Neural crest cell (in vitro differentiated cells): ENCODE measurements at regions not wholly inside any gene's neighbourhood (a gene's known extent, or its start where the extent isn't known, plus 50 kb on each side); places are given as distances from the start of the nearest gene placed in this dataset.

Experiments used
- DNase-seq: peaks from one replicate; pipeline ENCODE4 v3.0.0; 2021; ENCODE audit warnings: low read depth, mixed read lengths, low spot score
- H3K27ac Mint-ChIP-seq: one replicate; pipeline ENCODE4 v1.8.0; 2021; ENCODE audit warnings: mild to moderate bottlenecking, mixed read lengths; ENCODE audit not compliant: unreplicated experiment
- H3K27me3 Mint-ChIP-seq: 2 replicates; pipeline ENCODE4 v1.8.0; 2021; ENCODE audit warnings: low read depth, mild to moderate bottlenecking, mixed read lengths
- H3K36me3 Mint-ChIP-seq: 2 replicates; pipeline ENCODE4 v1.8.0; 2021; ENCODE audit warnings: low read depth, mild to moderate bottlenecking, mixed read lengths
- H3K4me1 Mint-ChIP-seq: 2 replicates; pipeline ENCODE4 v1.8.0; 2021; ENCODE audit warnings: mixed read lengths
- H3K4me3 Mint-ChIP-seq: one replicate; pipeline ENCODE4 v1.8.0; 2021; ENCODE audit warnings: mild to moderate bottlenecking, mixed read lengths
- H3K9me3 Mint-ChIP-seq: 2 replicates; pipeline ENCODE4 v1.8.0; 2021; ENCODE audit warnings: mixed read lengths
- CTCF ChIP-seq: fragments of 200-600 bp; sonication (generic); conservative IDR thresholded peaks from 2 replicates; pipeline ENCODE4 v1.5.0; 2021; ENCODE audit warnings: antibody characterized with exemption, mild to moderate bottlenecking

GRCh38 chr5:89777758-89778157 lies 631.8 kb downstream of the CETN3 start:
- Mint-ChIP-seq H3K27ac (no peak overlapping the region), H3K27me3 (no peaks in the 10 kb centered on the region), H3K36me3 (peaks cover 28% of the 10 kb centered on the region), H3K4me1 (no peaks in the 10 kb centered on the region), H3K9me3 (peaks cover 29% of the 10 kb centered on the region), H3K4me3 (no peak overlapping the region)
- no peak for DNase-seq
- TF ChIP-seq CTCF: no peak

GRCh38 chr5:89769975-89770374 lies 639.6 kb downstream of the CETN3 start:
- Mint-ChIP-seq H3K4me1 (no peaks in the 10 kb centered on the region), H3K27me3 (no peaks in the 10 kb centered on the region), H3K36me3 (no peaks in the 10 kb centered on the region), H3K4me3 (no peak overlapping the region), H3K9me3 (peaks cover 3% of the 10 kb centered on the region), H3K27ac (no peak overlapping the region)
- no peak for DNase-seq
- TF ChIP-seq CTCF: no peak

GRCh38 chr5:89759802-89760201 lies 649.8 kb downstream of the CETN3 start:
- no peak overlapping the region for H3K4me3 Mint-ChIP-seq
- H3K36me3 Mint-ChIP-seq: no peaks in the 10 kb centered on the region
- H3K27ac Mint-ChIP-seq: no peak overlapping the region
- no peak for TF ChIP-seq CTCF
- DNase-seq: no peak
- H3K27me3 Mint-ChIP-seq: no peaks in the 10 kb centered on the region
- no peaks in the 10 kb centered on the region for H3K4me1 Mint-ChIP-seq
- H3K9me3 Mint-ChIP-seq: no peaks in the 10 kb centered on the region

- Mint-ChIP-seq H3K27ac (no peak overlapping the region), H3K4me1 (no peaks in the 10 kb centered on the region), H3K27me3 (no peaks in the 10 kb centered on the region), H3K4me3 (no peak overlapping the region), H3K36me3 (no peaks in the 10 kb centered on the region), H3K9me3 (no peaks in the 10 kb centered on the region)
- TF ChIP-seq CTCF: no peak
- no peak for DNase-seq
Measured at GRCh38 chr5:89758146-89758545, 651.4 kb downstream of the CETN3 start.

GRCh38 chr5:89756955-89757354 lies 652.6 kb downstream of the CETN3 start:
- TF ChIP-seq CTCF: no peak
- no peaks in the 10 kb centered on the region for H3K27me3 Mint-ChIP-seq
- no peak overlapping the region for H3K27ac Mint-ChIP-seq
- no peaks in the 10 kb centered on the region for H3K9me3 Mint-ChIP-seq
- H3K36me3 Mint-ChIP-seq: no peaks in the 10 kb centered on the region
- DNase-seq: no peak
- no peak overlapping the region for H3K4me3 Mint-ChIP-seq
- H3K4me1 Mint-ChIP-seq: no peaks in the 10 kb centered on the region

- H3K4me3 Mint-ChIP-seq: no peak overlapping the region
- no peaks in the 10 kb centered on the region for H3K9me3 Mint-ChIP-seq
- no peak overlapping the region for H3K27ac Mint-ChIP-seq
- no peaks in the 10 kb centered on the region for H3K36me3 Mint-ChIP-seq
- H3K4me1 Mint-ChIP-seq: no peaks in the 10 kb centered on the region
- TF ChIP-seq CTCF: no peak
- DNase-seq: no peak
- H3K27me3 Mint-ChIP-seq: no peaks in the 10 kb centered on the region
Measured at GRCh38 chr5:89755024-89755423, 654.5 kb downstream of the CETN3 start.
